Trophoblast cell (in vitro differentiated cells and primary cell): ENCODE measurements at regions not wholly inside any gene's neighbourhood (a gene's known extent, or its start where the extent isn't known, plus 50 kb on each side); places are given as distances from the start of the nearest gene placed in this dataset.

Experiments
- DNase-seq, 2 donors: peaks; one replicate each; pipeline ENCODE4 v3.0.0-alpha.2; 2016
- H2AFZ ChIP-seq: 2 replicates; pipeline ENCODE4 v1.6.1; 2013; ENCODE audit warnings: low read length, moderate library complexity, mild to moderate bottlenecking; ENCODE audit not compliant: insufficient read depth, poor library complexity
- H2AK5ac ChIP-seq: 2 replicates; pipeline ENCODE4 v1.6.1; 2013; ENCODE audit warnings: mild to moderate bottlenecking, low read length
- H2BK120ac ChIP-seq: 2 replicates; pipeline ENCODE4 v1.6.1; 2013; ENCODE audit warnings: low read length, mild to moderate bottlenecking, moderate library complexity; ENCODE audit not compliant: insufficient read depth, poor library complexity
- H2BK12ac ChIP-seq: 2 replicates; pipeline ENCODE4 v1.6.1; 2013; ENCODE audit warnings: mild to moderate bottlenecking, low read length, moderate library complexity
- H2BK5ac ChIP-seq: 2 replicates; pipeline ENCODE4 v1.6.1; 2013; ENCODE audit warnings: low read length, low read depth, moderate library complexity, mild to moderate bottlenecking; ENCODE audit not compliant: poor library complexity
- H3K14ac ChIP-seq: 2 replicates; pipeline ENCODE4 v1.6.1; 2013; ENCODE audit warnings: mild to moderate bottlenecking, low read length
- H3K18ac ChIP-seq: 2 replicates; pipeline ENCODE4 v1.6.1; 2013; ENCODE audit warnings: mild to moderate bottlenecking, low read length
- H3K23ac ChIP-seq: 2 replicates; pipeline ENCODE4 v1.6.1; 2013; ENCODE audit warnings: low read length
- H3K27ac ChIP-seq: 2 replicates; pipeline ENCODE4 v1.5.1; 2013; ENCODE audit warnings: low read depth, mild to moderate bottlenecking, inconsistent platforms, low read length, moderate library complexity
- H3K27me3 ChIP-seq: 2 replicates; pipeline ENCODE4 v1.6.1; 2013; ENCODE audit warnings: inconsistent platforms, mild to moderate bottlenecking, low read length, moderate library complexity; ENCODE audit not compliant: insufficient read depth
- H3K36me3 ChIP-seq, 2 experiments: 1 replicate in 1 of 2; 2 replicates in 1 of 2; pipeline ENCODE4 v1.6.1; 2013; ENCODE audit warnings: low read length in 2 of 2, mild to moderate bottlenecking in 2 of 2, moderate library complexity in 1 of 2; ENCODE audit not compliant: insufficient read depth in 2 of 2, control insufficient read depth in 1 of 2
- H3K4ac ChIP-seq: 2 replicates; pipeline ENCODE4 v1.6.1; 2013; ENCODE audit warnings: low read depth, mild to moderate bottlenecking, low read length, moderate library complexity
- H3K4me1 ChIP-seq, 2 experiments: 1 replicate in 1 of 2; 2 replicates in 1 of 2; pipeline ENCODE4 v1.6.1; 2013; ENCODE audit warnings: low read length in 2 of 2, mild to moderate bottlenecking in 2 of 2, moderate library complexity in 1 of 2; ENCODE audit not compliant: insufficient read depth in 2 of 2, control insufficient read depth in 1 of 2
- H3K4me2 ChIP-seq: 2 replicates; pipeline ENCODE4 v1.6.1; 2013; ENCODE audit warnings: inconsistent platforms, mild to moderate bottlenecking, low read length, moderate library complexity
- H3K4me3 ChIP-seq: 2 replicates; pipeline ENCODE4 v1.5.1; 2013; ENCODE audit warnings: mild to moderate bottlenecking, low read depth, low read length, inconsistent platforms
- H3K79me1 ChIP-seq: one replicate; pipeline ENCODE4 v1.6.1; 2013; ENCODE audit warnings: low read length
- H3K79me2 ChIP-seq: 2 replicates; pipeline ENCODE4 v1.6.1; 2013; ENCODE audit warnings: low read length, mild to moderate bottlenecking; ENCODE audit not compliant: control insufficient read depth, insufficient read depth, poor library complexity
- H3K9ac ChIP-seq: 2 replicates; pipeline ENCODE4 v1.6.1; 2013; ENCODE audit warnings: mild to moderate bottlenecking, low read length
- H3K9me3 ChIP-seq: 2 replicates; pipeline ENCODE4 v1.6.1; 2013; ENCODE audit warnings: low read depth, mild to moderate bottlenecking, control low read depth, inconsistent platforms, low read length; ENCODE audit not compliant: insufficient read depth
- H4K12ac ChIP-seq: 2 replicates; pipeline ENCODE4 v1.6.1; 2013; ENCODE audit warnings: low read depth, mild to moderate bottlenecking, low read length, moderate library complexity
- H4K8ac ChIP-seq: 2 replicates; pipeline ENCODE4 v1.6.1; 2013; ENCODE audit warnings: low read depth, mild to moderate bottlenecking, low read length, moderate library complexity
- H4K91ac ChIP-seq: one replicate; pipeline ENCODE4 v1.6.1; 2013; ENCODE audit warnings: low read depth, mild to moderate bottlenecking, low read length, moderate library complexity
- WGBS: extraction: QIAGEN DNeasy Blood & Tissue Kit; methylation state at CpG from one replicate; pipeline ENCODE4 v1.1.7; 2013; ENCODE audit warnings: missing lambda C conversion rate; ENCODE audit not compliant: insufficient read length, insufficient coverage; ENCODE audit errors: extremely low coverage; 5-methylcytosine and 5-hydroxymethylcytosine counted together

DNA sequence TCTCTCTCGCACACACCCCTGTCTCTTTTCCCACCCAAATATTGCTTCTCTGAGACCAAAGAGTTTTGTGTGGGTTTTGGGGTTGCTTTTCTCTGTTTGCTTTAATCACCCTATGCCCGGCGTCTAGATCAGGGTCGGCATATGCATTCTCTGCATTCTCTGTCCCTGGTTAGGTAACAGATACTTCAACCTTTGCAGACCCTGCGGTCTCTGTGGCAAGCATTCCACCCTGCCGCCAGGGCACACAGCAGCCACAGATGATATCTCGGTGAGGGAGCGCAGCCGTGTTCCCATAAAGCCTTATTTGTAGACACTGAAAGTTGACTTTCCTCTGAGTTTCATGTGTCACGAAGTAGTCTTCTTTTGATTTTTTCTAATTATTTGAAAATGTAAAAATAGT, 110.4 kb upstream of the FZD10 start:
- H3K27ac ChIP-seq = no peak overlapping the region
- no peak overlapping the region for H4K8ac ChIP-seq
- H3K9ac ChIP-seq = no peak overlapping the region
- no peak overlapping the region for H4K12ac ChIP-seq
- no peak overlapping the region for H2BK5ac ChIP-seq
- no peaks in the 10 kb centered on the region for H3K4me1 ChIP-seq
- H2BK12ac ChIP-seq = no peak overlapping the region
- H3K79me1 ChIP-seq = no peaks in the 10 kb centered on the region
- no peak overlapping the region for H2AFZ ChIP-seq
- H3K14ac ChIP-seq = no peak overlapping the region
- no peak overlapping the region for H3K4me3 ChIP-seq
- peaks cover 13% of the 10 kb centered on the region for H3K9me3 ChIP-seq
- no peak overlapping the region for H3K4me2 ChIP-seq
- no peak overlapping the region for H3K4ac ChIP-seq
- no CpG with 5 or more reads among the region's 10 CpGs for WGBS
- H2AK5ac ChIP-seq = no peak overlapping the region
- no peak overlapping the region for H4K91ac ChIP-seq
- H3K23ac ChIP-seq = no peak overlapping the region
- H3K18ac ChIP-seq = no peak overlapping the region
- DNase-seq = no peak
- H3K36me3 ChIP-seq = peaks cover 0 to 2% of the 10 kb centered on the region in 2 experiments
- no peaks in the 10 kb centered on the region for H3K79me2 ChIP-seq
- no peak overlapping the region for H2BK120ac ChIP-seq
- no peaks in the 10 kb centered on the region for H3K27me3 ChIP-seq

DNA sequence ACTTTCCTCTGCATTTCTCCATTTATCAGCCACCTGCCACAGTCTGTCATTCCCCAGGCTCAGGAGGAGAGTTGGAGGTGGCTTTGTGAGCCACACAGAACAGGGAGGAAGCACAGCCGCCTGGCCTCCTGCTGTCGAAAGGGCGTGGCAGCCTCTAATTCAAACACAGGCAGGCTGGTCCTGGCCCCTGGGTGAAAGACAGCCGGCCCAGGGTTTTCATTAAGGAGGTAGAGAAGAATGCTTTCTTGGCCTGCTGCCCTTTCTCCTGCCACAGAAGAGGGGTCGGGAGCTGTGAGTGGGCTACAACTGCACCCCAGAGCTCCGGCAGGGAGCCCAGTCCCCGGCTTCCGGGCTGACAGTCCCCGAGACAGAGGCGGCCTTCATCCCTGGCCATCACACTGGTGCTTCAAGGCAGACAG, 108.6 kb upstream of the FZD10 start:
- no peak for DNase-seq
- no peak overlapping the region for H3K27ac ChIP-seq

DNA sequence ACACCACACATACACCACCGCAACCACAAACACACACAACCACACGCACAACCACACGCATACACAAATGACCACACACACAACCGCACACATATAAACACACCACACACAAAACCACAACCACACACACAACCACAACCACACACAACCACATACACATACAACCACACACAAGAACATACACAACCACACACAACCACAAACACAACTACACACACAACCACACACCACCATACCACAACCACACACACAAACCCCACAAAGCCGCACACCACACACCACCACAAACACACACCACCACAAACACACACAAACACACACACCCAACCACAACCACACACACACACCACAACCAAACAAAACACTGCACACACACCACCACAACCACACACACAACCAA, 107.5 kb upstream of the FZD10 start:
- Histone ChIP-seq H2BK12ac (no peak overlapping the region), H3K4me1 (no peaks in the 10 kb centered on the region), H3K4me2 (no peak overlapping the region), H4K91ac (no peak overlapping the region), H3K27ac (no peak overlapping the region), H3K23ac (no peak overlapping the region), H3K79me1 (no peaks in the 10 kb centered on the region), H3K4me3 (peak overlapping the region; percentile 56), H2BK5ac (no peak overlapping the region), H2AK5ac (no peak overlapping the region), H3K18ac (no peak overlapping the region), H2BK120ac (no peak overlapping the region), H3K9me3 (peaks cover 10% of the 10 kb centered on the region), H3K9ac (peak overlapping the region; percentile 56), H3K79me2 (no peaks in the 10 kb centered on the region), H3K4ac (no peak overlapping the region), H3K14ac (no peak overlapping the region), H4K12ac (no peak overlapping the region), H2AFZ (no peak overlapping the region), H3K27me3 (no peaks in the 10 kb centered on the region), H3K36me3 (peaks cover 0 to 2% of the 10 kb centered on the region in 2 experiments), H4K8ac (no peak overlapping the region)
- no peak for DNase-seq
- WGBS = no CpG with 5 or more reads among the region's 5 CpGs

More for the DNA sequence above, 108.6 kb upstream of the FZD10 start:
- H3K4ac ChIP-seq = no peak overlapping the region
- H3K18ac ChIP-seq = no peak overlapping the region
- H2BK12ac ChIP-seq = no peak overlapping the region
- no peak overlapping the region for H2BK120ac ChIP-seq
- H2AK5ac ChIP-seq = no peak overlapping the region
- H3K23ac ChIP-seq = no peak overlapping the region
- no peaks in the 10 kb centered on the region for H3K27me3 ChIP-seq
- H3K9ac ChIP-seq = no peak overlapping the region
- peaks cover 0 to 2% of the 10 kb centered on the region in 2 experiments for H3K36me3 ChIP-seq
- no peaks in the 10 kb centered on the region for H3K79me1 ChIP-seq
- no peak overlapping the region for H3K4me2 ChIP-seq
- H3K4me3 ChIP-seq = no peak overlapping the region
- H2AFZ ChIP-seq = no peak overlapping the region
- H3K14ac ChIP-seq = no peak overlapping the region
- no peak overlapping the region for H4K8ac ChIP-seq
- no peaks in the 10 kb centered on the region for H3K79me2 ChIP-seq
- no peak overlapping the region for H4K12ac ChIP-seq
- WGBS = no CpG with 5 or more reads among the region's 10 CpGs
- no peaks in the 10 kb centered on the region for H3K4me1 ChIP-seq
- peaks cover 10% of the 10 kb centered on the region for H3K9me3 ChIP-seq
- no peak overlapping the region for H2BK5ac ChIP-seq
- no peak overlapping the region for H4K91ac ChIP-seq

DNA sequence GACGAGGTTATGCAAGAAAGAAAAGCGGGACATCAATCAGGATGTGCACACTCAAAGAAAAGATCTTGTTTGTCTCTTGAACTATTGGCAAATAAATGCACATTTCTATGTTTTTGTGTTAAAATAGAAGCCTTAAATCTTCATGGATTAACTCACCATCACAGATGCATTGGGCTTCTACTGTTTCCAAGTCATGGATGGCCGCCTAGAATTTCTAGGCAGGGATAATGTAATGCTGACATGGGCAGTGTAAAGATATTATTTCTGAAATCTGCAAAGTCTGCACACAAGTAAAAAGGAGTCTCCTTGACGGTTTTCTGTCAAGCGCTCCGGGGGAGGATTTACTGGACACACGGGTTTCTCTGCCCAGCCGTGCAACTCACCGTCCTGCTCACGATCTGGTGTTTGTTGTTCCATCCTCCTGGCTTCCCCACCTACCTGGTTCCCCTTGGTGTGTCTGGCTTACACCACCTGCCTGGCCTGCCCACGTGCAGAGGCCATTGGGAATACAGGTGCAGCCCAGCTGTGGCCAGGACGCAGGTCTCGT, 103.3 kb upstream of the FZD10 start:
- Histone ChIP-seq H3K4me3 (no peak overlapping the region), H4K91ac (no peak overlapping the region), H3K14ac (no peak overlapping the region), H4K8ac (no peak overlapping the region), H3K9me3 (peaks cover 10% of the 10 kb centered on the region), H2BK5ac (no peak overlapping the region), H3K4me1 (no peaks in the 10 kb centered on the region), H3K23ac (no peak overlapping the region), H3K79me1 (no peaks in the 10 kb centered on the region), H2BK120ac (no peak overlapping the region), H3K9ac (no peak overlapping the region), H3K4ac (no peak overlapping the region), H3K18ac (no peak overlapping the region), H3K27me3 (no peaks in the 10 kb centered on the region), H3K4me2 (no peak overlapping the region), H3K36me3 (peaks cover 0 to 2% of the 10 kb centered on the region in 2 experiments), H2AFZ (no peak overlapping the region), H3K79me2 (no peaks in the 10 kb centered on the region), H2AK5ac (no peak overlapping the region), H4K12ac (no peak overlapping the region), H2BK12ac (no peak overlapping the region), H3K27ac (no peak overlapping the region)
- WGBS = no CpG with 5 or more reads among the region's 13 CpGs
- no peak for DNase-seq
